NCI-H2107 treated with DMSO at 0.1 percent for 48 hours (cell line): ENCODE measurements at regions not wholly inside any gene's neighbourhood (a gene's known extent, or its start where the extent isn't known, plus 50 kb on each side); places are given as distances from the start of the nearest gene placed in this dataset.

Experiments
- DNase-seq: peaks from one replicate; lab custom pipeline; 2025; ENCODE audit not compliant: unreplicated experiment; lab: John Stamatoyannopoulos, UW

- DNase-seq = no peak
Measured at GRCh38 chr13:76461999-76462398, 424.2 kb downstream of the KCTD12 start.

GRCh38 chr13:76461484-76461883 lies 424.7 kb downstream of the KCTD12 start:
- DNase-seq = no peak

GRCh38 chr13:76459863-76460262 lies 426.3 kb downstream of the KCTD12 start:
- no peak for DNase-seq

- no peak for DNase-seq
Measured at GRCh38 chr13:76455960-76456359, 430.2 kb downstream of the KCTD12 start.

- no peak for DNase-seq
Measured at GRCh38 chr13:76454991-76455390, 431.2 kb downstream of the KCTD12 start.

- no peak for DNase-seq
Measured at GRCh38 chr13:76449716-76450115, 436.5 kb downstream of the KCTD12 start.

GRCh38 chr13:76446191-76446590 lies 440.0 kb downstream of the KCTD12 start:
- no peak for DNase-seq

GRCh38 chr13:76440568-76440967 lies 445.6 kb downstream of the KCTD12 start:
- no peak for DNase-seq

GRCh38 chr13:76439546-76439945 lies 446.7 kb downstream of the KCTD12 start:
- DNase-seq = no peak

GRCh38 chr13:76438050-76438449 lies 448.2 kb downstream of the KCTD12 start:
- DNase-seq = no peak

GRCh38 chr13:76425935-76426334 lies 460.3 kb downstream of the KCTD12 start:
- DNase-seq = no peak

- DNase-seq = no peak
Measured at GRCh38 chr13:76421011-76421410, 465.2 kb downstream of the KCTD12 start.

GRCh38 chr13:76418404-76418803 lies 467.8 kb downstream of the KCTD12 start:
- DNase-seq = no peak

- no peak for DNase-seq
Measured at GRCh38 chr13:76414320-76414719, 471.9 kb downstream of the KCTD12 start.

GRCh38 chr13:76406243-76406642 lies 480.0 kb downstream of the KCTD12 start:
- no peak for DNase-seq

GRCh38 chr13:76398425-76398824 lies 487.8 kb downstream of the KCTD12 start:
- no peak for DNase-seq

GRCh38 chr13:76397413-76397812 lies 488.8 kb downstream of the KCTD12 start:
- DNase-seq = no peak

GRCh38 chr13:76389321-76389720 lies 496.9 kb downstream of the KCTD12 start:
- no peak for DNase-seq

- DNase-seq = no peak
Measured at GRCh38 chr13:76387566-76387965, 498.6 kb downstream of the KCTD12 start.

GRCh38 chr13:76386321-76386720 lies 499.9 kb downstream of the KCTD12 start:
- no peak for DNase-seq

GRCh38 chr13:76385586-76385985 lies 500.6 kb downstream of the KCTD12 start:
- DNase-seq = no peak

GRCh38 chr13:76383676-76384461 lies 502.3 kb downstream of the KCTD12 start:
- no peak for DNase-seq

- DNase-seq = no peak
Measured at GRCh38 chr13:76380446-76381065, 505.6 kb downstream of the KCTD12 start.
